CD14-positive monocyte (primary cell): ENCODE measurements at regions not wholly inside any gene's neighbourhood (a gene's known extent, or its start where the extent isn't known, plus 50 kb on each side); places are given as distances from the start of the nearest gene placed in this dataset.

Experiments
- DNase-seq, 3 donors: peaks; one replicate each; pipeline ENCODE4 v3.0.0-alpha.2; 2011 to 2022
- H2AFZ ChIP-seq: 2 replicates; pipeline ENCODE4 v1.6.0; 2012; ENCODE audit warnings: mild to moderate bottlenecking, low read depth, low read length, inconsistent platforms; ENCODE audit not compliant: insufficient read depth, poor library complexity, severe bottlenecking
- H3K27ac ChIP-seq, 2 donors: 1 replicate in 1 of 2; 2 replicates in 1 of 2; pipeline ENCODE4 v1.5.1; 2012 to 2013; ENCODE audit warnings: low read length in 2 of 2, control low read depth in 1 of 2, inconsistent platforms in 1 of 2, low read depth in 1 of 2, mild to moderate bottlenecking in 1 of 2
- H3K27me3 ChIP-seq, 2 donors: one replicate each; pipeline versions ENCODE4 v1.6.0 to v1.6.1; 2011 to 2013; ENCODE audit warnings: low read length in 2 of 2; ENCODE audit not compliant: control insufficient read depth in 2 of 2, insufficient read depth in 2 of 2
- H3K36me3 ChIP-seq, 2 donors: replicated peaks in 1 of 2; 1 replicate in 1 of 2; 2 replicates in 1 of 2; pipeline versions ENCODE4 v1.5.1 to v1.6.1; 2012 to 2013; ENCODE audit warnings: low read length in 2 of 2, control low read depth in 1 of 2, inconsistent platforms in 1 of 2, mild to moderate bottlenecking in 1 of 2; ENCODE audit not compliant: insufficient read depth in 2 of 2, control insufficient read depth in 1 of 2
- H3K4me1 ChIP-seq, 2 donors: 1 replicate in 1 of 2; 2 replicates in 1 of 2; pipeline versions ENCODE4 v1.5.1 to v1.6.1; 2012 to 2013; ENCODE audit warnings: low read length in 2 of 2, control low read depth in 1 of 2, inconsistent platforms in 1 of 2, mild to moderate bottlenecking in 1 of 2, moderate library complexity in 1 of 2; ENCODE audit not compliant: insufficient read depth in 2 of 2, control insufficient read depth in 1 of 2
- H3K4me2 ChIP-seq: replicated peaks from 2 replicates; pipeline ENCODE3; 2012; ENCODE audit warnings: low read length, moderate library complexity, mild to moderate bottlenecking; ENCODE audit not compliant: poor library complexity, severe bottlenecking; ENCODE audit errors: extremely low read depth
- H3K4me3 ChIP-seq, 3 experiments: fragments of 200-600 bp in 1 of 3; sonication (generic) in 1 of 3; replicated peaks in 1 of 3; 1 replicate in 2 of 3; 2 replicates in 1 of 3; pipeline ENCODE4 v1.5.1; 2011 to 2013; ENCODE audit warnings: low read length in 3 of 3, mild to moderate bottlenecking in 3 of 3, control low read depth in 2 of 3, low read depth in 2 of 3, inconsistent platforms in 1 of 3, moderate library complexity in 1 of 3
- H3K79me2 ChIP-seq: 2 replicates; pipeline ENCODE4 v1.6.0; 2012; ENCODE audit warnings: mild to moderate bottlenecking, control low read depth, inconsistent platforms, low read length, moderate library complexity; ENCODE audit not compliant: insufficient read depth
- H3K9ac ChIP-seq: 2 replicates; pipeline ENCODE4 v1.6.0; 2017; ENCODE audit warnings: low read length, mild to moderate bottlenecking; ENCODE audit not compliant: insufficient read depth, poor library complexity, severe bottlenecking
- H3K9me3 ChIP-seq, 2 donors: replicated peaks in 1 of 2; 1 replicate in 1 of 2; 2 replicates in 1 of 2; pipeline versions ENCODE4 v1.5.1 to v1.6.1; 2012 to 2013; ENCODE audit warnings: low read length in 2 of 2, control low read depth in 1 of 2; ENCODE audit not compliant: control insufficient read depth in 1 of 2, insufficient read depth in 1 of 2
- H4K20me1 ChIP-seq: 2 replicates; pipeline ENCODE4 v1.6.0; 2012; ENCODE audit warnings: mild to moderate bottlenecking, low read length, control low read depth, moderate library complexity; ENCODE audit not compliant: insufficient read depth
- H3K27ac Mint-ChIP-seq, 7 donors: one replicate each; pipeline ENCODE4 v1.8.0; 2020; ENCODE audit warnings: mild to moderate bottlenecking in 7 of 7, mixed read lengths in 7 of 7, moderate library complexity in 6 of 7, inconsistent platforms in 2 of 7
- H3K27me3 Mint-ChIP-seq, 3 donors: one replicate each; pipeline ENCODE4 v1.8.0; 2021 to 2022; ENCODE audit warnings: low read depth in 3 of 3, mild to moderate bottlenecking in 3 of 3, mixed read lengths in 3 of 3, moderate library complexity in 3 of 3, inconsistent platforms in 1 of 3
- H3K36me3 Mint-ChIP-seq, 2 donors: one replicate each; pipeline ENCODE4 v1.8.0; 2020; ENCODE audit warnings: mixed read lengths in 2 of 2, inconsistent platforms in 1 of 2, mild to moderate bottlenecking in 1 of 2
- H3K4me1 Mint-ChIP-seq: one replicate; pipeline ENCODE4 v1.8.0; 2020; ENCODE audit warnings: mild to moderate bottlenecking, mixed read lengths
- H3K4me3 Mint-ChIP-seq, 2 donors: one replicate each; pipeline ENCODE4 v1.8.0; 2020; ENCODE audit warnings: mild to moderate bottlenecking in 2 of 2, mixed read lengths in 2 of 2, moderate library complexity in 1 of 2
- H3K9me3 Mint-ChIP-seq, 7 donors: one replicate each; pipeline ENCODE4 v1.8.0; 2020 to 2022; ENCODE audit warnings: mixed read lengths in 7 of 7, mild to moderate bottlenecking in 6 of 7, moderate library complexity in 6 of 7, inconsistent platforms in 2 of 7
- WGBS: methylation state at CpG from one replicate; pipeline ENCODE4 v1.1.5; 2013; ENCODE audit warnings: missing lambda C conversion rate; ENCODE audit not compliant: insufficient coverage; 5-methylcytosine and 5-hydroxymethylcytosine counted together
- intact Hi-C, 2 donors: fragments of 100-400 bp; cut with micrococcal nuclease; formaldehyde crosslinking; loops; one replicate each; pipeline versions ENCODE4 v1.15.0 to v1.15.1; 2023
- TF ChIP-seq, protein P1 (sequence below): fragments of 200-600 bp; IDR thresholded peaks from one replicate; pipeline ENCODE4 v1.8.0; 2022; ENCODE audit warnings: antibody characterized with exemption, mild to moderate bottlenecking

- H3K4me2 ChIP-seq, result no peak overlapping the region
- Mint-ChIP-seq H3K4me3 (no peak overlapping the region), H3K4me1 (no peaks in the 10 kb centered on the region), H3K9me3 (peaks cover 0 to 4% (median 2%) of the 10 kb centered on the region in 7 donors), H3K27me3 (peaks cover 0 to 1% (median 0%) of the 10 kb centered on the region in 3 donors), H3K27ac (no peak overlapping the region), H3K36me3 (no peaks in the 10 kb centered on the region)
- H3K79me2 ChIP-seq, result no peaks in the 10 kb centered on the region
- intact Hi-C loops, result no loop called here
- no peaks in the 10 kb centered on the region for H3K4me1 ChIP-seq
- TF ChIP-seq, protein P1, sequence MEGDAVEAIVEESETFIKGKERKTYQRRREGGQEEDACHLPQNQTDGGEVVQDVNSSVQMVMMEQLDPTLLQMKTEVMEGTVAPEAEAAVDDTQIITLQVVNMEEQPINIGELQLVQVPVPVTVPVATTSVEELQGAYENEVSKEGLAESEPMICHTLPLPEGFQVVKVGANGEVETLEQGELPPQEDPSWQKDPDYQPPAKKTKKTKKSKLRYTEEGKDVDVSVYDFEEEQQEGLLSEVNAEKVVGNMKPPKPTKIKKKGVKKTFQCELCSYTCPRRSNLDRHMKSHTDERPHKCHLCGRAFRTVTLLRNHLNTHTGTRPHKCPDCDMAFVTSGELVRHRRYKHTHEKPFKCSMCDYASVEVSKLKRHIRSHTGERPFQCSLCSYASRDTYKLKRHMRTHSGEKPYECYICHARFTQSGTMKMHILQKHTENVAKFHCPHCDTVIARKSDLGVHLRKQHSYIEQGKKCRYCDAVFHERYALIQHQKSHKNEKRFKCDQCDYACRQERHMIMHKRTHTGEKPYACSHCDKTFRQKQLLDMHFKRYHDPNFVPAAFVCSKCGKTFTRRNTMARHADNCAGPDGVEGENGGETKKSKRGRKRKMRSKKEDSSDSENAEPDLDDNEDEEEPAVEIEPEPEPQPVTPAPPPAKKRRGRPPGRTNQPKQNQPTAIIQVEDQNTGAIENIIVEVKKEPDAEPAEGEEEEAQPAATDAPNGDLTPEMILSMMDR, result no peak
- no peaks in the 10 kb centered on the region for H3K27me3 ChIP-seq
- H3K36me3 ChIP-seq, result no peaks in the 10 kb centered on the region
- no peak for DNase-seq
- no peak overlapping the region for H3K4me3 ChIP-seq
- no peak overlapping the region for H3K27ac ChIP-seq
- H3K9me3 ChIP-seq, result peaks cover 0 to 5% of the 10 kb centered on the region in 2 donors
- no CpG with 5 or more reads among the region's 2 CpGs for WGBS
- no peak overlapping the region for H3K9ac ChIP-seq
- H4K20me1 ChIP-seq, result no peaks in the 10 kb centered on the region
- H2AFZ ChIP-seq, result no peak overlapping the region
These were observed 414.1 kb upstream of the SLITRK1 start for GRCh38 chr13:84296401-84296800.

DNA sequence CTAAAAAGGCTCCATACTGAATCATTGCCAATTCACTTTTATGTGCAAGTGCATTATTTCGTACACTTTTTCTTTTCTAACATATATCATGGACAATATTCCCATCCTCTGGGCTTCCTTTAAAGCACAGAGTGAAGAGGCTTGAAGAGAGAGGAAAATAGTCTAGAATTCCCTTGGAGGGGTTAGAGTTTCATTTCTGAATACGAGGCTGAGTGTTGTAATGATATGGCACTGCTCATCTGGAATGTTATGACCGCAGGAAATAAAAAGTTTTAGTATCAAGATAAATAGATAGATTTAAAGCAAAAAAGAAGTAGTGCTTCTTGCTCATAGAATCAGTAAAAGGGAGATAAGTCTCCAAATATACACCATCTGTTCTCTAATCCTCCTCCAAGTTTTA is 412.3 kb upstream of the SLITRK1 start:
- H3K4me3 Mint-ChIP-seq, result no peak overlapping the region
- Histone ChIP-seq H3K9me3 (peaks cover 0 to 2% of the 10 kb centered on the region in 2 donors), H3K79me2 (no peaks in the 10 kb centered on the region), H3K4me1 (no peaks in the 10 kb centered on the region), H3K9ac (no peak overlapping the region), H2AFZ (no peak overlapping the region), H4K20me1 (no peaks in the 10 kb centered on the region), H3K27me3 (no peaks in the 10 kb centered on the region), H3K4me3 (no peak overlapping the region), H3K36me3 (no peaks in the 10 kb centered on the region), H3K4me2 (no peak overlapping the region), H3K27ac (no peak overlapping the region)
- H3K27ac Mint-ChIP-seq, result no peak overlapping the region
- no peaks in the 10 kb centered on the region for H3K4me1 Mint-ChIP-seq
- 100% methylated on average over 1 of the region's 3 CpGs for WGBS
- no peak for DNase-seq
- peaks cover 0 to 6% (median 3%) of the 10 kb centered on the region in 7 donors for H3K9me3 Mint-ChIP-seq
- peaks cover 0 to 1% (median 0%) of the 10 kb centered on the region in 3 donors for H3K27me3 Mint-ChIP-seq
- intact Hi-C loops, result no loop called here
- no peaks in the 10 kb centered on the region for H3K36me3 Mint-ChIP-seq
- TF ChIP-seq, protein P1, result no peak
